NCI-H526 (cell line): ENCODE measurements at regions not wholly inside any gene's neighbourhood (a gene's known extent, or its start where the extent isn't known, plus 50 kb on each side); places are given as distances from the start of the nearest gene placed in this dataset.
"Not testable (repeated sequence)": the region's sequence is repeated elsewhere in the genome, so short reads cannot be mapped to it uniquely, and the experiment has no call there.

Experiments
- DNase-seq, 2 experiments: peaks; one replicate each; lab custom pipeline; 2025; lab: John Stamatoyannopoulos, UW

- not testable (repeated sequence) for DNase-seq
Measured at GRCh38 chr2:91742973-91743490, 3051.6 kb downstream of the RPIA start.

- not testable (repeated sequence) for DNase-seq
Measured at GRCh38 chr2:91743910-91744309, 3052.4 kb downstream of the RPIA start.

- not testable (repeated sequence) for DNase-seq
Measured at GRCh38 chr2:91744700-91745141, 3053.2 kb downstream of the RPIA start.

GRCh38 chr2:91748902-91749301, 3057.4 kb downstream of the RPIA start:
- no peak for DNase-seq

- not testable (repeated sequence) for DNase-seq
Measured at GRCh38 chr2:91749665-91750064, 3058.2 kb downstream of the RPIA start.

GRCh38 chr2:91759361-91759941, 3068.0 kb downstream of the RPIA start:
- DNase-seq, result not testable (repeated sequence)

GRCh38 chr2:91760672-91761071, 3069.2 kb downstream of the RPIA start:
- DNase-seq, result not testable (repeated sequence)

- not testable (repeated sequence) for DNase-seq
Measured at GRCh38 chr2:91762312-91762711, 3070.8 kb downstream of the RPIA start.

GRCh38 chr2:91763710-91764109, 3072.2 kb downstream of the RPIA start:
- DNase-seq, result not testable (repeated sequence)

- DNase-seq, result peak; percentile 36 to 64
Measured at GRCh38 chr2:91764581-91765002, 3073.1 kb downstream of the RPIA start.

GRCh38 chr2:91765018-91765754, 3073.7 kb downstream of the RPIA start:
- not testable (repeated sequence) for DNase-seq

GRCh38 chr2:91766349-91767048, 3075.0 kb downstream of the RPIA start:
- DNase-seq, result not testable (repeated sequence)

- not testable (repeated sequence) for DNase-seq
Measured at GRCh38 chr2:91768301-91768700, 3076.8 kb downstream of the RPIA start.

GRCh38 chr2:91768997-91769396, 3077.5 kb downstream of the RPIA start:
- DNase-seq, result not testable (repeated sequence)

GRCh38 chr2:91770046-91770575, 3078.6 kb downstream of the RPIA start:
- DNase-seq, result not testable (repeated sequence)

GRCh38 chr2:91771604-91772003, 3080.1 kb downstream of the RPIA start:
- DNase-seq, result not testable (repeated sequence)

GRCh38 chr2:91772240-91772937, 3080.9 kb downstream of the RPIA start:
- DNase-seq, result not testable (repeated sequence)

GRCh38 chr2:91773810-91774209, 3082.3 kb downstream of the RPIA start:
- DNase-seq, result not testable (repeated sequence)

GRCh38 chr2:91775193-91775592, 3083.7 kb downstream of the RPIA start:
- not testable (repeated sequence) for DNase-seq

GRCh38 chr2:91780324-91780723, 3088.9 kb downstream of the RPIA start:
- not testable (repeated sequence) for DNase-seq

GRCh38 chr2:91809391-91809790, 3061.8 kb upstream of the TEKT4 start:
- not testable (repeated sequence) for DNase-seq
